SKM-1 treated with dmso at 0.1 percent for 144 hours (cell line): ENCODE measurements at regions not wholly inside any gene's neighbourhood (a gene's known extent, or its start where the extent isn't known, plus 50 kb on each side); places are given as distances from the start of the nearest gene placed in this dataset.
A peak's percentile ranks its signal among the peaks of the same experiment; 100 is the strongest.
"Not testable (repeated sequence)": the region's sequence is repeated elsewhere in the genome, so short reads cannot be mapped to it uniquely, and the experiment has no call there.

ENCODE experiments used
- DNase-seq: peaks from one replicate; lab custom pipeline; 2025; ENCODE audit not compliant: unreplicated experiment; lab: John Stamatoyannopoulos, UW

DNA sequence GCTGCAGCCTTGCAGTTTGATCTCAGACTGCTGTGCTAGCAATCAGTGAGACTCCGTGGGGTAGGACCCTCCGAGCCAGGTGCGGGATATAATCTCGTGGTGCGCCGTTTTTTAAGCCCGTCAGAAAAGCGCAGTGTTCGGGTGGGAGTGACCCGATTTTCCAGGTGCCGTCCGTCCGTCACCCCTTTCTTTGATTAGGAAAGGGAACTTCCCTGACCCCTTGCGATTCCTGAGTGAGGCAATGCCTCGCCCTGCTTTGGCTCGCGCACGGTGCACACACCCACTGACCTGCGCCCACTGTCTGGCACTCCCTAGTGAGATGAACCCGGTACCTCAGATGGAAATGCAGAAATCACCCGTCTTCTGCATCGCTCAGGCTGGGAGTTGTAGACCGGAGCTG is 203.2 kb downstream of the SNCAIP start:
- not testable (repeated sequence) for DNase-seq

DNA sequence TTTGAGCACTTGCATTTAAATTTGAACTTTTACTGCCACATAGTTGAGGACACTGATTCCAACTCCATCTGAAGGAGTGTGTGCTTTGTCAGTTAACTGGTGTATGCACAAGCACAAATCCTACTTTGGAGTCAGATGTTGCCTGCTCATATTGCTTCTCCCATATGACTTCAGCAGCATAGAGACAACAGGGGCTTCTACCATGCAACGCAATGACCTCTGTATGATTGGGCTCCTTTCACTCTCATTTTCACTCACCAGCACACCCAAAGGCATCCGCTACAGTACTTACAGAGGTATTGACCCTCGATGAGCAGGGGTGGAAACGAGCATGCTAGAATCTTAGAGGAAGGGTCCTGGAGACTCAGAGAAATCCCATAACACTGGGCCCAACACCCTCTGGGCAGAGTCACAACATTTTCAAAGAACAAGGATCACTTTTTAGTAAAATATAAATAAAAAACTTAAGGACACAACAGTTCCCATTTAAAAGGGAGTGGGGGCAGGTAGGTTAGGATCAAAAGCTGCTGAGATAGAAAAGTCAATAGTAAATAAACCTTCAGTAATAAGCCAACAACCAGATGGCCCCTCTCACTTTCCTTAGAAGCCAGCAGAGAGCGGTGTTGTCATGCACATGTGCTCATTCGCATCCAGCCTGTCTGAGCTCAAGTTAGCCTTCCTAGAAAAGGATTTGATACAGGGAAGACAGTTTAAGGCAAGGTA is 203.8 kb downstream of the SNCAIP start:
- peak; percentile 44 for DNase-seq

- DNase-seq: no peak
Observed at GRCh38 chr5:122516432-122516743, 204.4 kb downstream of the SNCAIP start.

DNA sequence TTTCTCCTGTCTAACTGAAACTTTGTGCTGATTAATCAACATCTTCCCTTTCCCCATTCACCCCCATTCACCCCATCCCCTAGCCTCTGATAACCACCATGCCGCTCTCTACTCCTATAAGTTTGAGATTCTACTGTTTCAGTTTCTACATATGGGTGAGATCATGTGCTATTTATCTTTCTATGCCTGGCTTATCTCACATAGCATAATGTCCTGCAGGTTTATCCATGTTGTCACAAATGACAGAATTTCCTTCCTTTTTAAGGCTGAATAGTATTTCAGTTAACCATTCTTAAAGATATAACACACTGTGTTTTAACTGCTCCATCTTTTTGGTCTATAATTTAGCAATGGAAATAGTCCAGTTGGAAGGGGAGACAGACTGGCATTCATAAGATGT is 205.1 kb downstream of the SNCAIP start:
- DNase-seq: no peak

DNA sequence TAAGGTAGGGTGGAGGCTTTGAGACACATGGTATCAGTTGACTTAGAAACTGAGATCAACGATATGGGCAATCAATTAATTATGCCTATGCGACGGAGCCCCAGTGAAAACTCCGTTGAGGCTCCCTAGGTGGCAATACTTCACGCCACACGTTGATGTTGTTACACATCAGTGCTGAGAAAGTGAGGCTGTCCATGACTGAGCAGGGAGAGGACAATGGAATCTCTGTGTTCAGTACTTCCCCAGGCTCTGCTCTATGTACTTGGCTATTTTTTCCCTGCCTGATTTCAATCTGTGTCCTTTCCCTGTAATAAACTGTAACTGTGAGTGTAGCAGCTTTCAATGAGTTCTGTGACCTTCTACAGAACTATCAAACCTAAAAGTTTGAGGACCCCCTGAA is 211.7 kb downstream of the SNCAIP start:
- DNase-seq: no peak

DNA sequence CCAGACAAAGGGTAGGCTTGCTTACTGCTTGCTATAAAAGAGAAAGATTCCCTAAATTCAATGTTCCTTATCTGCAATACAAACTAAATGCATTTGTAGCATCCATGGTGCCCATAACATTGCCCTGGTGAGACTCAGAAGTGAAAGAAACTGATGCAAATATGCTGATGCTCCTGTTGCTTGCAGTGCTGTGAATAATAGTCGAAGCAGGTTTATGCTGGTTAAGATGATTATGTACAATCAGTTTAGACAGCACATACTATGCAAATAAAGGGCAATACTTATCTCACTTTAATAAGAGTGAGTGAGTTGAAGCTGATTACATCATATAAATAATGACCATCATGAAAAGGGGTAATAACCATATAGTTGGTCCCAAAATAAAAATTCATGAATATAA is 215.5 kb downstream of the SNCAIP start:
- no peak for DNase-seq

GRCh38 chr5:122532035-122532434 is 220.0 kb downstream of the SNCAIP start:
- DNase-seq: no peak

DNA sequence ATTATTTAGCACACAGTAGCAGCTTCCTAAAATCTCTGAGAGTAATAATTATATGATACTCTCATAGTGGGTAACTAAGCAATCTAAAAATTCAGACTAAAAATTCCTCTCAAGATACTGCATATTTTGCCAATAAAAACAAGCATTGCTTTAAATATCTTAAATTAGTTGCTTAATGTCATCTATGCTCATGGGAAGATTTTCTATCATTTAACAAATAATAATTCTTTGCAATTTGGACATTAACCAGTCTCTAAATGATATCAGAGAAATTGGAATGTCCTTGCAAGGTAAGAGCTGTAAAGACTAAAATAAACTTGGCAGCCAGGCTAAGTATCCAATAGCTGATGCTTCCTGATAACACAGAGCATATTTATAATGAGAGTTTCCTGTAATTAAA is 221.8 kb downstream of the SNCAIP start:
- DNase-seq: no peak

DNA sequence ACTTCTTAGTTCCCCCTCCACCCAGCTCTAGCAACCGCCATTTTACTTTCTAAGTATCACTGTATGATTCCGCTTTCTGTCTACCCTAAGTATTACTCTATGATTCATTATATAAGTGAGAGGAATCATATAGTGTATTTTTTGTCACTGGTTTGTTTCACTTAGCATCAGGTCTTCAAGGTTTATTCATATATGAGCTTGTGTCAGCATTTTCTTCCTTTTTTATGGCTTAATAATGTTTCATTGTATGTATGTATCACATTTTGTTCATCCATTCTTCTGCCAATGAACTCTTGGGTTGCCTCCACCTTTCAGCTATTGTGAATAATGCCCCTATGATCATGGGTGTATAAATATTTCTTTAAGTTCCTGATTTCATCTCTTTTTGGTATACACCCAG is 222.8 kb downstream of the SNCAIP start:
- DNase-seq: no peak

DNA sequence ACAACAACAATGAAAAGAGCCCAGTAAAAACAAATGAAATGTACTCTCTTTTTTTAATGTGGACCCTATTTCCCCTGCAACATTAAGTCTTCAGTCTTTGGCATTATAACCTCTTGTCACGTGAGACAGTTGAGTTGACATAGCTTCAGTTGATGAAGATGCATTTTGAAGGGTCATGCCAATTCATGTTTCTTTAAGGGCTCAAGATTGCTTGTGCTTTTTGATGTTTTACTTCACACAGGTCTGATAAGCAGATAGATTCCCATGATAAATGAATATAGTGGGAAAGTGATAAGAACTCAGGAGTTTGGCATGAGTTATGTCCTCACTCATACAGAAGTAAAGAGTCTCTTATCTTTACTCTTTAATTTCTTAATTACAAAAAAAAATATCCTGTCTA is 229.4 kb downstream of the SNCAIP start:
- no peak for DNase-seq

DNA sequence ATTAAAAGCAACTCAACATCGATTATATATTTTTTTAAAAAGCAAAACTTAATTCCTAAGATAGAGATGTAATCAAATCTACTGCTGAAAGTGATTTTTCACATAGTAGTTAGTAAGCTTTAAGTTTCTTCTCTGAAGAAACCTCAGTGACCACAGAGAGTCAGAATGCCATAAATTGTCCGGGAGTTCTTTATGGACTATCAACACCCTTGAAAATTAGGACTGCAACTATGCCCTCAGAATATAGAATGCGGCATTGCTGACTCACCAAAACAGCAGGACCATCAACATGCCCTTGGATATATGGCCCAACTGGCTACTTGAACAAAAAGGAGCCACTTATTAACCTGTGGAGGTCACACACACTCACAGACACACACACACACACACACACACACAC is 228.9 kb upstream of the SNX2 start:
- DNase-seq: no peak

DNA sequence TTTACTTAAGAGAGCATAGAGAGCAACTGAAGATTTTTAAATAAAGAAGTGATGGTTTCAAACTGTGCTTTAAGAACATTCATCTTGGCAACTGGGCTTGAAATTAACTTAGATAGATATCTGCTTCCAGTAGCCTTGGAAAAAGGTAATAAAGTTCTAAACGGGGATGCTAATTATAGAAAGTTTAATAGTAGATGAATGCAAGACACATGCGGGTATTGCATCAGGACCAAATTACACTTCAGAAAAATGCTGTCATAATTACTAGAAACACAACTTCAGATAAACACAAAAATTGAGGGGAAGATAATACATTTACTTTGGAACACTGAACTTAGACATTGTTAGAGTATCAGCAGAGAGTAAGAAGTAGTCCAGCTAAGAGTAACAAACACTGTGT is 227.7 kb upstream of the SNX2 start:
- DNase-seq: no peak

DNA sequence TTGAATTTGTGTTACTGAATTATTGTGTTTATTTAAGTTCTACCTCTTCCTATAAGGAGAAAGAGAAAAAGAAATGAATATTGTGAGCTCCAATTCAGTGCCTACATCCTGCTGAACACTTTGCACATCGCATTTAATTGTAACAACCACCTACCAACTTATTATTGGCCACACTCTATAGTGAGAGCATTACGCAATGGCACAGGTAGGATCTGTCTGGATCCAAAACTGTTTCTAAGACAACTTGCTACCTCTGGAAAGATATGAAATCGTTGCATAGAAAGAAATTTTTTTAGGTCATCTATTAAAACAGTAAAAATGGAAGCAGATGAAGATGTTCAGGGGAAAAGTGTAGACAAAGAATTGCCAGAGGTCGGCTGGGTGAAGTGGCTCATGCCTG is 227.2 kb upstream of the SNX2 start:
- no peak for DNase-seq

DNA sequence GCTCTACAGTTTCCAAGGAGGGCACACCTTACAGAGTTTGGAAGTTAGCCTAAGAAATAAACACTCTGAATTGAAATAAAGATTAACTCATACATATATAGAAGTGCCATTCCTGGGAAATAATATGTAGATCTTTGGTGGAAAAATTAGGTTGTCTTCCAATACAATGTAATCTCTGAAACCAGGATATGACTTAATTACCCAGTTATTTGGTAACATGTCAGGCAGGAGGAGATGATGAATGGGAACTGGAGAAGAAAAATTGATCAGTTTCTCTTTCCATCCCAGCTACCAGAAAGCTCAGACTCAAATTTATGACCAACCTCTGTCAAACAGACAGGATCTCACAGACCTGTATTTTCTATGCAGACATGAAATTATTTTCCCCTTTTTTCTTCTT is 215.2 kb upstream of the SNX2 start:
- DNase-seq: no peak

GRCh38 chr5:122561209-122561608 is 213.7 kb upstream of the SNX2 start:
- no peak for DNase-seq

DNA sequence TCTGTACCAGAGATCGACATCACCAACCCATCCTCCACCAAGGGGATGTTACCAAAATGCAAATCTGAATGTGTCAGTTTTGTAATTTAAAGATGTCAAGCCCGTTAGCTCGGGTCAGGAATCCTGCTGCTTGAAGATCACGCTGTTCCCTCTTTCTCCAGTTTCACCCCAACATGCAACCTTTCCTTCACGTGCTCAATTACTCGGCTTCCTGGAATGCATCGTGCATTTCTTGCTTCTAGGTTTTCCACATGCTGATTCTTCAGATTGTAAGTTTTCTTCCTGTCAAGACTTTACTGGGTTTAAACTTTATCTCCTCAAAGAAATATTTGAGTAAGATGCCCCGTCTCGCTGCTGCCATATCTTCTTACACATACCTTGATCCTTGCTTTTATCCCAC is 209.5 kb upstream of the SNX2 start:
- no peak for DNase-seq

GRCh38 chr5:122576256-122577016 is 198.4 kb upstream of the SNX2 start:
- no peak for DNase-seq

DNA sequence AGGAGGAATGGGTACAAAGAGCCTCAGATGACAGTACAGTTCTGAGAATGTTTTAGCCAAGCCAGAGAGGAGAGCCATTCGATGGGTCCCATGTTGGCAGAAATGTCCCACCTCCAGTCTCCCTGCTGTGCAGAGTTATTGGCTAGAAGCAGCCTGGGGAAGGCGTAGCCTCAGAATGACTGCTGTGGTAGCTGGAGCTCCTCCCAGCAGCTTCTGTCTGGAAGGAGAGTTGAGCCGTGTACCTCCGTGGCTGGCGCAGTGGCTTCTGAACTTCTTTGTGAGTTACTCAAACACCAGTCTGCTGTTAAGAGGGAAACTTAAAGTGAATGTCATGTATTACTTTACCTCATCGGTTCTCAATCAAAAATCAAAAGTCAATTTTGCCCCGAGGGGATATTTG is 193.3 kb upstream of the SNX2 start:
- DNase-seq: no peak

GRCh38 chr5:122584411-122585300 is 190.2 kb upstream of the SNX2 start:
- DNase-seq: no peak

DNA sequence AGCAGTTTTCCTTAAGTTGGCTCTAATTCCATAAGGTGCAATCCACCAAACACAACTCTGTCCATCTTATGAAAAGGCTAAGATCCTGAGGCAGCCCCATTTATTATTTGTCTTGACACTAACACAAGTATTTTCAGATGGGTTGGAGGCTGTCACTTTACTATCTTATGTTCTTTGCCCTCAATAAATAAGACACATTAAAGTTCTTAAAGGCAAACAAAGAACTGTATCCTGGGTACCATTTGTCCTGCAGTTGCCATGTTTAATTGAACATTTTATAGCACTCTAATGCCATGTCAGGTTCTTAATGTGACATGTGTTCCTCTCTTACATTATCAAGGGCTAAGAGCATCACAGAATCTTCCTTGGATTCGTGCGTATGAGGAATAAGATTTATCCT is 189.5 kb upstream of the SNX2 start:
- no peak for DNase-seq

DNA sequence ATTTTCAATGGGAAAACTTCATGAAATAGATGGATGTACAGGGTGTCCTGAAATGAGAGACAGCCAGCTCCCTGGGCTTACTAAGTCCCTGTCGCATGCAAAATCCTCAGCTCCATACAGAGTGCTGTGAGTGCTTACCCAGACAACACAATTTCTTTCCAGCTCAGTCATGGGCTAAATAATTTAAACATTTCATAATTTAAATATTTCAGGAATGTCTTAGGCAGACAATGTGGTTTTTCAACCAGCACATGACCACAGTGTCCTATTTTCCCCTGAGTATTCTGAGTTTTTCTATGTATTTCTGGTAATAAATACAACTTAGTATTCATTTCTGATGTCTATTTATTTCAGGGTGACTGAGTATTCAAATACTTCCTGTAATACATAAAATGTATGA is 188.5 kb upstream of the SNX2 start:
- no peak for DNase-seq

DNA sequence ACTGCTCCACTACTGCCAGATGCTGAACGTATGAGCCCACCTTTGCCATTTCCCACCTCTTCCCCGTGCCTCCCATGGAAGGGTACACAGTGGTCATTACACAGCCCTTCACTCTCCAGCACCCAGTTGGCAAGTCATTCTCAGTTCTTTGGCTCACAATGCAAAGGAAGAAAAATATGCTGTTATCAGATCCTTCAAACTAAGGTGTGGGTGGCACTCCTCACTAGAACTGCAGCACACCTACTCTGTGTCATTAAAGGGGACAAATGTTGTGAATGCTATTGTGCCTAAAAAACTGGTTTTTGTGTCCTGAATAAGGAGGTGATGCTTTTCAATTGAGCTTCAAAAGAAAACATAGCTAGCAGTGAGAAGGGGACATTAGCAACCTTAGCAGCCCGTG is 183.1 kb upstream of the SNX2 start:
- no peak for DNase-seq
